Fibroblast of lung (primary cell): ENCODE measurements at regions not wholly inside any gene's neighbourhood (a gene's known extent, or its start where the extent isn't known, plus 50 kb on each side); places are given as distances from the start of the nearest gene placed in this dataset.

Experiments
- DNase-seq, 2 donors: peaks; one replicate each; pipeline versions ENCODE4 v3.0.0 to v3.0.0-alpha.2; 2010; ENCODE audit warnings: low read depth in 2 of 2
- H2AFZ ChIP-seq: 2 replicates; pipeline ENCODE4 v1.5.1; 2012; ENCODE audit warnings: low read length, control low read depth, inconsistent platforms
- H3K27ac ChIP-seq: 2 replicates; pipeline ENCODE4 v1.5.1; 2011; ENCODE audit warnings: low read length, control low read depth; ENCODE audit not compliant: insufficient read depth
- H3K27me3 ChIP-seq: 2 replicates; pipeline ENCODE4 v1.5.1; 2011; ENCODE audit warnings: mild to moderate bottlenecking, low read length; ENCODE audit not compliant: control insufficient read depth, insufficient read depth
- H3K36me3 ChIP-seq: 2 replicates; pipeline ENCODE4 v1.5.1; 2011; ENCODE audit warnings: low read length; ENCODE audit not compliant: control insufficient read depth, insufficient read depth
- H3K4me1 ChIP-seq: 2 replicates; pipeline ENCODE4 v1.5.1; 2011; ENCODE audit warnings: low read length; ENCODE audit not compliant: control insufficient read depth, insufficient read depth; ENCODE audit errors: extremely low read depth
- H3K4me2 ChIP-seq: 2 replicates; pipeline ENCODE4 v1.5.1; 2011; ENCODE audit warnings: low read length, control low read depth; ENCODE audit not compliant: insufficient read depth; ENCODE audit errors: extremely low read depth
- H3K4me3 ChIP-seq, 4 experiments: fragments of 200-600 bp in 1 of 4; sonication (generic) in 1 of 4; replicated peaks in 1 of 4; 2 replicates each; pipeline ENCODE4 v1.5.1; 2011 to 2016; ENCODE audit warnings: low read length in 4 of 4, low read depth in 3 of 4, mild to moderate bottlenecking in 3 of 4, control low read depth in 2 of 4, inconsistent platforms in 1 of 4, mixed read lengths in 1 of 4; ENCODE audit not compliant: insufficient read depth in 1 of 4; ENCODE audit errors: control extremely low read depth in 1 of 4
- H3K79me2 ChIP-seq: 2 replicates; pipeline ENCODE4 v1.5.1; 2012; ENCODE audit warnings: mild to moderate bottlenecking, low read length, inconsistent platforms; ENCODE audit not compliant: control insufficient read depth, insufficient read depth
- H3K9ac ChIP-seq: 2 replicates; pipeline ENCODE4 v1.5.1; 2011; ENCODE audit warnings: mild to moderate bottlenecking, low read length, control low read depth; ENCODE audit not compliant: insufficient read depth
- H3K9me3 ChIP-seq: 2 replicates; pipeline ENCODE4 v1.5.1; 2012; ENCODE audit warnings: low read depth, low read length; ENCODE audit not compliant: control insufficient read depth, insufficient read depth
- H4K20me1 ChIP-seq: 2 replicates; pipeline ENCODE4 v1.5.1; 2011; ENCODE audit warnings: low read length; ENCODE audit not compliant: control insufficient read depth, insufficient read depth; ENCODE audit errors: extremely low read depth
- CTCF ChIP-seq, 2 donors: IDR thresholded peaks in 1 of 2; conservative IDR thresholded peaks in 1 of 2; 1 replicate in 1 of 2; 2 replicates in 1 of 2; pipeline ENCODE4 v1.5.1; 2011 to 2012; ENCODE audit warnings: low read length in 2 of 2, control low read depth in 1 of 2, inconsistent platforms in 1 of 2, low read depth in 1 of 2, mild to moderate bottlenecking in 1 of 2
- EZH2 ChIP-seq: IDR thresholded peaks from 2 replicates; pipeline ENCODE4 v1.5.1; 2012; ENCODE audit warnings: low read length, control low read depth, mild to moderate bottlenecking; ENCODE audit errors: missing control alignments

GRCh38 chr3:165491487-165491886, 295.3 kb upstream of the SLITRK3 start:
- Histone ChIP-seq H3K4me2 (no peak overlapping the region), H3K9ac (no peak overlapping the region), H3K79me2 (no peaks in the 10 kb centered on the region), H3K27me3 (no peaks in the 10 kb centered on the region), H3K27ac (no peak overlapping the region), H4K20me1 (no peaks in the 10 kb centered on the region), H2AFZ (peak overlapping the region; percentile 13), H3K4me1 (no peaks in the 10 kb centered on the region), H3K9me3 (no peaks in the 10 kb centered on the region), H3K4me3 (no peak overlapping the region), H3K36me3 (no peaks in the 10 kb centered on the region)
- TF ChIP-seq CTCF (conservative IDR thresholded peaks at IDR 0.05 in 1 of 2, IDR thresholded peaks at IDR 0.05 in 1 of 2; ENCODE audit: low read depth in 1 of 2, low read length in 2 of 2) = no peak
- no peak for TF ChIP-seq EZH2
- DNase-seq = peak; percentile 8 to 67

GRCh38 chr3:165476399-165477060, 280.3 kb upstream of the SLITRK3 start:
- no peak overlapping the region for H3K4me3 ChIP-seq
- no peak overlapping the region for H3K27ac ChIP-seq
- no peak overlapping the region for H3K4me2 ChIP-seq
- H3K9ac ChIP-seq = no peak overlapping the region
- no peak for TF ChIP-seq EZH2
- no peak for TF ChIP-seq CTCF (conservative IDR thresholded peaks at IDR 0.05 in 1 of 2, IDR thresholded peaks at IDR 0.05 in 1 of 2; ENCODE audit: low read depth in 1 of 2, low read length in 2 of 2)
- no peaks in the 10 kb centered on the region for H4K20me1 ChIP-seq
- DNase-seq = no peak
- H3K79me2 ChIP-seq = no peaks in the 10 kb centered on the region
- H2AFZ ChIP-seq = no peak overlapping the region
- H3K36me3 ChIP-seq = no peaks in the 10 kb centered on the region
- H3K9me3 ChIP-seq = no peaks in the 10 kb centered on the region
- H3K4me1 ChIP-seq = no peaks in the 10 kb centered on the region
- H3K27me3 ChIP-seq = no peaks in the 10 kb centered on the region

- H3K27me3 ChIP-seq = no peaks in the 10 kb centered on the region
- H3K4me3 ChIP-seq = no peak overlapping the region
- H2AFZ ChIP-seq = peak overlapping the region; percentile 9
- no peak overlapping the region for H3K4me2 ChIP-seq
- TF ChIP-seq CTCF (conservative IDR thresholded peaks at IDR 0.05 in 1 of 2, IDR thresholded peaks at IDR 0.05 in 1 of 2; ENCODE audit: low read depth in 1 of 2, low read length in 2 of 2) = no peak
- no peak for TF ChIP-seq EZH2
- no peak overlapping the region for H3K9ac ChIP-seq
- no peaks in the 10 kb centered on the region for H3K9me3 ChIP-seq
- no peak overlapping the region for H3K27ac ChIP-seq
- H4K20me1 ChIP-seq = no peaks in the 10 kb centered on the region
- no peaks in the 10 kb centered on the region for H3K36me3 ChIP-seq
- no peaks in the 10 kb centered on the region for H3K79me2 ChIP-seq
- peaks cover 6% of the 10 kb centered on the region for H3K4me1 ChIP-seq
- DNase-seq = peak; percentile 33 to 69
Observed at GRCh38 chr3:165466856-165467255, 270.7 kb upstream of the SLITRK3 start.
